IMR-90 (cell line): ENCODE measurements at regions not wholly inside any gene's neighbourhood (a gene's known extent, or its start where the extent isn't known, plus 50 kb on each side); places are given as distances from the start of the nearest gene placed in this dataset.

ENCODE experiments used
- BHLHE40 ChIP-seq: fragments of 150-350 bp; IDR thresholded peaks from 2 replicates; pipeline ENCODE4 v1.6.1; 2016; ENCODE audit warnings: mild to moderate bottlenecking, low read depth, low read length
- CEBPB ChIP-seq: IDR thresholded peaks from 2 replicates; pipeline ENCODE4 v1.6.1; 2012; ENCODE audit warnings: low read depth, low read length, improper control_type of control experiment
- FOS ChIP-seq: fragments of 150-350 bp; IDR thresholded peaks from 2 replicates; pipeline ENCODE4 v1.6.1; 2016; ENCODE audit warnings: low read depth, low read length
- MAFK ChIP-seq: IDR thresholded peaks from 2 replicates; pipeline ENCODE4 v1.6.1; 2012; ENCODE audit warnings: low read depth, low read length, improper control_type of control experiment
- MAZ ChIP-seq: IDR thresholded peaks from 2 replicates; pipeline ENCODE4 v1.6.1; 2012; ENCODE audit warnings: low read depth, mild to moderate bottlenecking, low read length, improper control_type of control experiment, moderate library complexity, borderline replicate concordance
- NFE2L2 ChIP-seq: fragments of 150-350 bp; IDR thresholded peaks from 2 replicates; pipeline ENCODE4 v1.6.1; 2016; ENCODE audit warnings: low read depth, mild to moderate bottlenecking, low read length
- POLR2A ChIP-seq: IDR thresholded peaks from 2 replicates; pipeline ENCODE4 v1.6.1; 2012; ENCODE audit warnings: mild to moderate bottlenecking, low read depth, low read length
- RCOR1 ChIP-seq: IDR thresholded peaks from 2 replicates; pipeline ENCODE4 v1.6.1; 2012; ENCODE audit warnings: mild to moderate bottlenecking, low read length, improper control_type of control experiment; ENCODE audit not compliant: insufficient replicate concordance
- RFX5 ChIP-seq: IDR thresholded peaks from 2 replicates; pipeline ENCODE4 v1.8.0; 2012; ENCODE audit warnings: low read depth, mild to moderate bottlenecking, low read length, moderate library complexity
- SMC3 ChIP-seq: fragments of 150-350 bp; IDR thresholded peaks from 2 replicates; pipeline ENCODE4 v1.6.1; 2016; ENCODE audit warnings: low read depth, mild to moderate bottlenecking, antibody characterized with exemption, low read length, moderate library complexity
- TF ChIP-seq, protein P1 (sequence below): conservative IDR thresholded peaks from 2 replicates; pipeline ENCODE4 v1.5.1; 2012; ENCODE audit warnings: mild to moderate bottlenecking, low read depth, low read length, improper control_type of control experiment

DNA sequence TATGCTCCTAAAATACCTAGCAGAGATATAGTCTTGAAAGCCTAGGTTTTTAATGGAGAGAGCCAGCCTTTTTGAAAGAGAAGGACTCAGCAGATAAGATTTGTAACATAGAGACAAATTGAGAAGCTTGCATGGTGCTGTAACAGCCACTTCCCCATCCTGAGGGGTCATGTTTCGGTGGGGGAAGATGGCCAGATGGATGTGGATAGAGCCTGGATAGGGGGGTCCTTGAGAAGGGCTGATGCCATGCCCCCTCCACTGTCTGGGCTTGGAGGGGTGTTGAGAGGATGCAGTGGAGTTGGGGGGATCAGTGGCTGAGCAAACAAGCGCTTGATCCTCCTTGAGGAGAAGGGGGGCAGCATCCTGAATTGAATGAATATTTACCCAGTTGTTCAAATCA lies 178.0 kb upstream of the HS6ST1 start:
- no peak for TF ChIP-seq SMC3
- TF ChIP-seq, protein P1, sequence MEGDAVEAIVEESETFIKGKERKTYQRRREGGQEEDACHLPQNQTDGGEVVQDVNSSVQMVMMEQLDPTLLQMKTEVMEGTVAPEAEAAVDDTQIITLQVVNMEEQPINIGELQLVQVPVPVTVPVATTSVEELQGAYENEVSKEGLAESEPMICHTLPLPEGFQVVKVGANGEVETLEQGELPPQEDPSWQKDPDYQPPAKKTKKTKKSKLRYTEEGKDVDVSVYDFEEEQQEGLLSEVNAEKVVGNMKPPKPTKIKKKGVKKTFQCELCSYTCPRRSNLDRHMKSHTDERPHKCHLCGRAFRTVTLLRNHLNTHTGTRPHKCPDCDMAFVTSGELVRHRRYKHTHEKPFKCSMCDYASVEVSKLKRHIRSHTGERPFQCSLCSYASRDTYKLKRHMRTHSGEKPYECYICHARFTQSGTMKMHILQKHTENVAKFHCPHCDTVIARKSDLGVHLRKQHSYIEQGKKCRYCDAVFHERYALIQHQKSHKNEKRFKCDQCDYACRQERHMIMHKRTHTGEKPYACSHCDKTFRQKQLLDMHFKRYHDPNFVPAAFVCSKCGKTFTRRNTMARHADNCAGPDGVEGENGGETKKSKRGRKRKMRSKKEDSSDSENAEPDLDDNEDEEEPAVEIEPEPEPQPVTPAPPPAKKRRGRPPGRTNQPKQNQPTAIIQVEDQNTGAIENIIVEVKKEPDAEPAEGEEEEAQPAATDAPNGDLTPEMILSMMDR = no peak
- TF ChIP-seq FOS = no peak
- TF ChIP-seq POLR2A = no peak
- no peak for TF ChIP-seq MAZ
- no peak for TF ChIP-seq CEBPB
- no peak for TF ChIP-seq RFX5
- no peak for TF ChIP-seq MAFK
- no peak for TF ChIP-seq NFE2L2
- no peak for TF ChIP-seq RCOR1
- TF ChIP-seq BHLHE40 = no peak
